Adrenal gland (tissue), 9 donors: ENCODE measurements at regions not wholly inside any gene's neighbourhood (a gene's known extent, or its start where the extent isn't known, plus 50 kb on each side); places are given as distances from the start of the nearest gene placed in this dataset.

Source experiments
- DNase-seq, 7 donors: peaks; one replicate each; pipeline ENCODE4 v3.0.0-alpha.2; 2019 to 2020
- H3K27ac ChIP-seq, 5 donors: fragments of 200-600 bp; sonication (generic) in 4 of 5; 1 replicate in 3 of 5; 2 replicates in 2 of 5; pipeline versions ENCODE4 v1.5.1 to v1.8.0; 2016 to 2020; ENCODE audit warnings: mild to moderate bottlenecking in 1 of 5
- H3K27me3 ChIP-seq: fragments of 200-600 bp; 2 replicates; pipeline ENCODE4 v1.8.0; 2021
- H3K36me3 ChIP-seq, 2 donors: fragments of 200-600 bp; replicated peaks in 1 of 2; 1 replicate in 1 of 2; 2 replicates in 1 of 2; pipeline versions ENCODE4 v1.5.1 to v1.8.0; 2018 to 2022
- H3K4me1 ChIP-seq, 2 donors: fragments of 200-600 bp; replicated peaks in 1 of 2; 1 replicate in 1 of 2; 2 replicates in 1 of 2; pipeline versions ENCODE4 v1.5.1 to v1.8.0; 2018 to 2021
- H3K4me3 ChIP-seq, 4 donors: fragments of 200-600 bp; sonication (generic) in 3 of 4; one replicate each; pipeline ENCODE4 v1.5.1; 2016 to 2018
- H3K9me3 ChIP-seq, 3 donors: fragments of 200-600 bp; sonication (generic) in 1 of 3; replicated peaks in 1 of 3; 1 replicate in 2 of 3; 2 replicates in 1 of 3; pipeline versions ENCODE4 v1.5.1 to v1.8.0; 2016 to 2021
- POLR2A ChIP-seq, 2 donors: fragments of 450-650 bp; IDR thresholded peaks; one replicate each; pipeline ENCODE4 v1.6.1; 2017; ENCODE audit warnings: antibody characterized with exemption in 2 of 2, mild to moderate bottlenecking in 2 of 2, moderate library complexity in 1 of 2
- WGBS, 4 donors: extraction: QIAGEN DNeasy Blood & Tissue Kit in 2 of 4; methylation state at CpG; one replicate each; pipeline versions ENCODE4 v1.1.5 to v1.1.7; 2013 to 2017; 5-methylcytosine and 5-hydroxymethylcytosine counted together
- intact Hi-C, 2 donors: fragments of 100-400 bp; cut with DNase I; formaldehyde crosslinking; loops; one replicate each; pipeline versions ENCODE4 v1.14.1 to v1.15.0; 2022 to 2023
- TF ChIP-seq, protein P1 (sequence below), 6 experiments: fragments of 450-650 bp in 4 of 6; fragments of 200-600 bp in 2 of 6; sonication (generic) in 1 of 6; IDR thresholded peaks; 1 replicate in 5 of 6; 2 replicates in 1 of 6; pipeline versions ENCODE4 v1.5.1 to v1.8.0; 2016 to 2021; ENCODE audit warnings: antibody characterized with exemption in 6 of 6, mild to moderate bottlenecking in 2 of 6, moderate library complexity in 1 of 6
- donor health status: healthy with polysubstance abuse.
- donor health status: Bipolar disorder and iron deficiency.
- donor health status: DM: yes; HTN: yes; CAD: no.
- donor health status: DM: no; HTN: no; CAD: no.
- donor health status: DM: no; HTN: no; CAD: no.

DNA sequence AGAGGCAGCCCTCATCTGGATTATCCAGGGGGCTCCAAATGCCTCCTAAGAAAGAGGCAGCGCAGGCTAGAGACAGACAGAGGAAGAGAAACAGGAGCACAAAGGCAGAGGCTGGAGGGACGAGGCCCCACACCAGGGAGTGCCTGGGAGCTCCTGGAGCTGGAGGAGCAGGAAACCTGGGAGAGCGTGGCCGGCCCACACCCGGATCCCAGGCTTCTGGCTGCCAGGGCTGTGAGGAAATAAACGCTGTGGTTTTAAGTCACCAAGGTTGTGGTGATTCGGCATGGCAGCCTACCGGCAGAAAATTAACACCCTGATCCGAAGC is 165.5 kb downstream of the OLFM1 start:
- intact Hi-C loops, result no loop called here
- Histone ChIP-seq H3K36me3 (no peaks in the 10 kb centered on the region), H3K27ac (no peak overlapping the region), H3K9me3 (no peaks in the 10 kb centered on the region), H3K27me3 (no peaks in the 10 kb centered on the region), H3K4me1 (no peaks in the 10 kb centered on the region), H3K4me3 (no peak overlapping the region)
- DNase-seq, result no peak
- WGBS, 4 donors, result 32 to 57% (median 37%) methylated on average over 7 to 9 of the region's 9 CpGs
- TF ChIP-seq, protein P1, sequence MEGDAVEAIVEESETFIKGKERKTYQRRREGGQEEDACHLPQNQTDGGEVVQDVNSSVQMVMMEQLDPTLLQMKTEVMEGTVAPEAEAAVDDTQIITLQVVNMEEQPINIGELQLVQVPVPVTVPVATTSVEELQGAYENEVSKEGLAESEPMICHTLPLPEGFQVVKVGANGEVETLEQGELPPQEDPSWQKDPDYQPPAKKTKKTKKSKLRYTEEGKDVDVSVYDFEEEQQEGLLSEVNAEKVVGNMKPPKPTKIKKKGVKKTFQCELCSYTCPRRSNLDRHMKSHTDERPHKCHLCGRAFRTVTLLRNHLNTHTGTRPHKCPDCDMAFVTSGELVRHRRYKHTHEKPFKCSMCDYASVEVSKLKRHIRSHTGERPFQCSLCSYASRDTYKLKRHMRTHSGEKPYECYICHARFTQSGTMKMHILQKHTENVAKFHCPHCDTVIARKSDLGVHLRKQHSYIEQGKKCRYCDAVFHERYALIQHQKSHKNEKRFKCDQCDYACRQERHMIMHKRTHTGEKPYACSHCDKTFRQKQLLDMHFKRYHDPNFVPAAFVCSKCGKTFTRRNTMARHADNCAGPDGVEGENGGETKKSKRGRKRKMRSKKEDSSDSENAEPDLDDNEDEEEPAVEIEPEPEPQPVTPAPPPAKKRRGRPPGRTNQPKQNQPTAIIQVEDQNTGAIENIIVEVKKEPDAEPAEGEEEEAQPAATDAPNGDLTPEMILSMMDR (IDR thresholded peaks at IDR 0.05), result no peak
- no peak for TF ChIP-seq POLR2A (IDR thresholded peaks at IDR 0.05)

DNA sequence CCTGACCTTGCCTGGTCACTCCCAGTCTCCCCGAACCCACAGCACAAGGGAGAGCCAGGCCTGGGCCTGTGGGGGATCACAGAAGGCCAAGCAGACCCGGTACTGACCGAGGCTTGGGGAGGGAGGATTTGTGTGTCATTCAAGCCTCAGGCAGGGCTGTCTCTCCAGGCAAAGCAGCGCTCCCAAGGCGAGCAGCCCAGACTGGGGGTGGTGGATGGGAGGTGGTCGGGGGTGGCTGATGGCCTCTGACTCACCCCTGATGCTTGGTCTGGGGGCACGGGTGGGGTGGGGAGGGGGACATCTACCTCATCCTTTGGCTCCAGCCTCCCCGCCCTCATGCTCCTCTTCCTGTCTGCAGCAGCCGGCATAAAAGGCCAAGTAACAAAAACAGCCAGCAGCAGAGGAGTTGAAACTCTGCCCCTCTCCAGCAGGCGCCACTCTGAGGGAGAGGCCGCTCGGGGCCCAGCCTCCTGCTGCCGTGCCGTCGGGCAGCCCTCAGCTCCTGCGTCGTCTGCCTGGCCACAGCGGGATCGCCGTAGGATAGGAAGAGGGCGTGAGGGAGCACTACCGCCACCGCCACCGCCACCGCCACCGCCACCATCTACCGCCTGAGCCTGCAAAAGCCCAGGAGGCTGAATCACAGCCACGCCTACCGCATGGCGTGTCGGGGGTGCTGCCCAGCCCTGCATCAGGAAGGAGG is 166.0 kb downstream of the OLFM1 start:
- intact Hi-C loops, result no loop called here
- Histone ChIP-seq H3K4me3 (no peak overlapping the region), H3K27ac (no peak overlapping the region), H3K27me3 (no peaks in the 10 kb centered on the region), H3K9me3 (no peaks in the 10 kb centered on the region), H3K4me1 (no peaks in the 10 kb centered on the region), H3K36me3 (no peaks in the 10 kb centered on the region)
- TF ChIP-seq, protein P1 (IDR thresholded peaks at IDR 0.05), result no peak
- TF ChIP-seq POLR2A (IDR thresholded peaks at IDR 0.05), result no peak
- DNase-seq, result no peak
- WGBS, 4 donors, result 27 to 53% (median 44%) methylated on average over 7 to 31 of the region's 31 CpGs

DNA sequence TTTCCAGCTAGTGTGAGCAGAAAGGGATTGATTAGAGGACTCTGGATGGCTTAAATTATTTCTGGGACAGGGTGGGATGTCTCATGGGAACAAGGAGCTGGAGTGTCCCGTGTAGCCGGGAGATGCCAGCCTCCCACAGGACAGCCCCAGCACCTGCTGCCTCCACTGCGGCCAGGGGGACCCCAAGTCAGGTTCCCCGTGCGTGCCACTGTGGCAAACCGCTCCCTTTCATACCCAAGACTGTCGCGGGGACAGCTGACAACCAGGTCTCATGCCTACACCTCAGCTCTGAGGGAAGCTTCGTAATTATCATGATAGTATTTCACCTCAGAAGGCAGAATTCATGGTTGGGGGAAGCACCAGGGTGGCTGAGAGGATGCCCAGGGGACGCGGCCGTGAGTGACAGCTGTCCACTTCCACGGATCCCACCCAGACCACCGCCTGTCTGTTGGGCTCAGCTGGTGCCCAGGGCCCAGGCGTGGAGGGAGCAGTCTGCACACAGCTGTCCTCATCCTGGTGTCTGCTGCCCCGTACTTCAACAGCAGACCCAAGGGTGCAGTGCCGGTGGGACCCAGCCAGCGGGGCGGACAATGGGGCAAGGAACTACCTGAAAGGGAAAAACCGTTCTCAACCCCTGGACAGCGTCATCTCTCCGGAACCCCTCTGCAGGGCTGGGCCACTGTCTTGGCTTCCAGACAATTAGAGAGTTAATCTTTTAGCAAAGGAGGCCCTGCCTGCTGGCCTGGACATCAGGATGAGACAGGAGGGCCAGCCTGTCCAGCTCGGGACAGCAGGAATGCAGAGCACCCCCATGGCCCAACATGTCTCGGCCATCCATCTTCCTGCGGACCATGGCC is 166.9 kb downstream of the OLFM1 start:
- no peaks in the 10 kb centered on the region for H3K4me1 ChIP-seq
- H3K27ac ChIP-seq, result no peak overlapping the region
- no peak for DNase-seq
- no peaks in the 10 kb centered on the region for H3K9me3 ChIP-seq
- intact Hi-C loops, result no loop called here
- TF ChIP-seq POLR2A (IDR thresholded peaks at IDR 0.05), result no peak
- TF ChIP-seq, protein P1 (IDR thresholded peaks at IDR 0.05), result no peak
- no peaks in the 10 kb centered on the region for H3K36me3 ChIP-seq
- WGBS, 4 donors, result 85 to 92% (median 90%) methylated on average over 8 to 25 of the region's 25 CpGs
- no peak overlapping the region for H3K4me3 ChIP-seq
- no peaks in the 10 kb centered on the region for H3K27me3 ChIP-seq

DNA sequence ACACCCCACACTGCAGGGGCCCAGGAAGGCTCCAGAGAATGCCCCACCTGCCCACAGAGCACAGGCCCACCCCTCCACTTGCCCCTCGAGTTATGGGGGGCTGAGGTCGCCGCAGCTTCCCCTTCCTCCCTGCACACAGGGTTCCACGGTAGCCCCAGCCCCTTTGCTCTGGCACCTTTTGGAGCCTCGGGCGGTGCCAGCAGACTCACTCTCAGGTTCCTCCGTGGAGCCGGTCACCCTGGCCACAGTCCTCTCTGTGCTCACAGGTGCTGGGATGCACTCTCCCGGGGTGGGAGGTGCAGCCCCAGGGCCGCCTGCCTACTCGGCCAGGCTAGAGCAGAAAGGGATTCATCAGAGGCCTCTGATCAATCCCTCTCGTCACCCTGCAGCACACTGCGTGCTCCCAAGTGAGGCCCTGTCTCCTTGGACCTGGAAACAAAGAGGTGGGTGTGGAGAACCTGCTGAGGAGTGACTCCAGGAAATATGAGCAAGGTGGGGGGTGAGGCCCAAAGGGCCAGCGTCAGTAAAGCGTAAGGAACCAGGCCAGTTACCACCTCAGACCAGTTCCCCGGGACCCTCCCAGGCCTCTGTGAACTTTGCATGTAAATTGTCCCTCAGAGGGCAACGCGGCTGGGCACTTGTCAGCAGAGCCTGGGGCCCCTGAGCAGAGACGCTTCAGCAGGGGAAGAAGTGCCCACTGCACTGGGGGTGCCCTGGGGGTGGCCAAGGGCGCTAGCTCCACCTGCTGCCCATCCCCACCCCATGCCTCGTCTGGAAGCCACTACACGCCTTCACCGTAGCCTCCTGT is 167.8 kb downstream of the OLFM1 start:
- DNase-seq, result no peak
- Histone ChIP-seq H3K27ac (no peak overlapping the region), H3K36me3 (no peaks in the 10 kb centered on the region), H3K27me3 (no peaks in the 10 kb centered on the region), H3K4me3 (no peak overlapping the region), H3K4me1 (no peaks in the 10 kb centered on the region), H3K9me3 (no peaks in the 10 kb centered on the region)
- 74 to 81% (median 77%) methylated on average over 11 to 23 of the region's 23 CpGs for WGBS, 4 donors
- intact Hi-C loops, result no loop called here
- TF ChIP-seq, protein P1 (IDR thresholded peaks at IDR 0.05), result no peak
- no peak for TF ChIP-seq POLR2A (IDR thresholded peaks at IDR 0.05)
